ENCODE measurements at regions not wholly inside any gene's neighbourhood (a gene's known extent, or its start where the extent isn't known, plus 50 kb on each side); places are given as distances from the start of the nearest gene placed in this dataset.

DNA sequence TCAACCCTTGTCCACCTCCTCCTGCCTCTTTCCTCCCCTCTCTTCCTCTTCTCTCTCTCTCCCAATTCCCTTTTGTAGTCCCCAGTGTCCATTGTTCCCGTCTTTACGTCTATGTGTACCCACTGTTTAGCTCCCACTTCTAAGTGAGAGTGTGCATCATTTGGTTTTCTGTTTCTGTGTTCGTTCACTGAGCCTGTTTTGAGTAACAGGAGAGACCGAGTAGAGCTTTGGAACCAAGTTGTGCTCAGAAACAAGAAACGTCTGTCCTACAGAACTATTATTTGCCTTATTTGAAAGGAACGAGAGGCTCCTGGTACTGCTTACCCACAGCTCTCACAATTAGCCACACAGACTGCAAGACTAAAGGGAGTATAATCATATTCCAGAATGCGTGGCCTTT lies 50.1 kb upstream of the MAPRE2 start:
- WGBS (ENCODE audit: insufficient coverage, low coverage, low lambda C conversion rate, missing lambda C conversion rate): 91% methylated on average over 5 of the region's 7 CpGs
- Histone ChIP-seq H3K9me3 (no peaks in the 10 kb centered on the region), H3K36me3 (no peaks in the 10 kb centered on the region), H3K4me3 (no peak overlapping the region), H3K27me3 (no peaks in the 10 kb centered on the region), H3K27ac (no peak overlapping the region), H3K4me1 (no peaks in the 10 kb centered on the region)
- TF ChIP-seq, protein P1, sequence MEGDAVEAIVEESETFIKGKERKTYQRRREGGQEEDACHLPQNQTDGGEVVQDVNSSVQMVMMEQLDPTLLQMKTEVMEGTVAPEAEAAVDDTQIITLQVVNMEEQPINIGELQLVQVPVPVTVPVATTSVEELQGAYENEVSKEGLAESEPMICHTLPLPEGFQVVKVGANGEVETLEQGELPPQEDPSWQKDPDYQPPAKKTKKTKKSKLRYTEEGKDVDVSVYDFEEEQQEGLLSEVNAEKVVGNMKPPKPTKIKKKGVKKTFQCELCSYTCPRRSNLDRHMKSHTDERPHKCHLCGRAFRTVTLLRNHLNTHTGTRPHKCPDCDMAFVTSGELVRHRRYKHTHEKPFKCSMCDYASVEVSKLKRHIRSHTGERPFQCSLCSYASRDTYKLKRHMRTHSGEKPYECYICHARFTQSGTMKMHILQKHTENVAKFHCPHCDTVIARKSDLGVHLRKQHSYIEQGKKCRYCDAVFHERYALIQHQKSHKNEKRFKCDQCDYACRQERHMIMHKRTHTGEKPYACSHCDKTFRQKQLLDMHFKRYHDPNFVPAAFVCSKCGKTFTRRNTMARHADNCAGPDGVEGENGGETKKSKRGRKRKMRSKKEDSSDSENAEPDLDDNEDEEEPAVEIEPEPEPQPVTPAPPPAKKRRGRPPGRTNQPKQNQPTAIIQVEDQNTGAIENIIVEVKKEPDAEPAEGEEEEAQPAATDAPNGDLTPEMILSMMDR (IDR thresholded peaks at IDR 0.05): no peak
- TF ChIP-seq POLR2A (IDR thresholded peaks at IDR 0.05): no peak
- intact Hi-C loops (cut with DNase I): no loop called here
- no peak for ATAC-seq
- DNase-seq: no peak

All from right lobe of liver (tissue), 6 donors.